HepG2 (cell line): ENCODE measurements at regions not wholly inside any gene's neighbourhood (a gene's known extent, or its start where the extent isn't known, plus 50 kb on each side); places are given as distances from the start of the nearest gene placed in this dataset.

Experiments used
- ATAC-seq: fragments of 200-7000 bp; cut with Tn5 transposase; 3 replicates; pipeline ENCODE4 v1.9.1; 2020; ENCODE audit warnings: mild to moderate bottlenecking, moderate library complexity
- BruUV-seq: library from RNA; stranded (reverse); fragments of 400-500 nt; replicated peaks from 2 replicates; lab custom pipeline; 2021; lab: Mats Ljungman, UMichigan
- CTCF ChIA-PET: fragments of 300-600 bp; formaldehyde crosslinking; extraction: SDS; loops from one replicate; lab custom pipeline; 2021; ENCODE audit warnings: low total read pairs, inconsistent platforms, low intra/inter-chr PET ratio; lab: Yijun Ruan, JAX
- POLR2A ChIA-PET: fragments of 350-600 bp; sonication (Branson Sonifier 250); formaldehyde crosslinking; loops from one replicate; lab custom pipeline; 2020; ENCODE audit warnings: antibody characterized with exemption, inconsistent platforms; lab: Yijun Ruan, JAX
- DNase-seq: peaks from one replicate; pipeline ENCODE4 v3.0.0-alpha.2; 2015; ENCODE audit warnings: low spot score
- FAIRE-seq: peaks from 3 replicates; lab custom pipeline; 2011; peaks lifted over from hg19 to GRCh38; lab: Jason Lieb, UNC
- H2AFZ ChIP-seq: one replicate; pipeline ENCODE4 v1.6.1; 2011; ENCODE audit warnings: low read length, inconsistent platforms
- H3K27ac ChIP-seq: fragments of 300-600 bp; 3 replicates; pipeline ENCODE4 v1.8.0; 2011; ENCODE audit warnings: mixed run types, mild to moderate bottlenecking, mixed read lengths, low read length, inconsistent platforms; ENCODE audit not compliant: insufficient read depth; ENCODE audit errors: extremely low read length
- H3K27me3 ChIP-seq, 2 experiments: fragments of 200-600 bp in 1 of 2; 2 replicates in 1 of 2; 3 replicates in 1 of 2; pipeline versions ENCODE4 v1.6.0 to v1.8.0; 2011; ENCODE audit warnings: low read length in 2 of 2, mild to moderate bottlenecking in 2 of 2, moderate library complexity in 2 of 2, inconsistent platforms in 1 of 2; ENCODE audit not compliant: insufficient read depth in 2 of 2, control insufficient read depth in 1 of 2
- H3K36me3 ChIP-seq, 2 experiments: fragments of 200-600 bp in 1 of 2; replicated peaks in 1 of 2; 2 replicates in 1 of 2; 3 replicates in 1 of 2; pipeline versions ENCODE4 v1.5.1 to v1.8.0; 2011; ENCODE audit warnings: low read length in 2 of 2, inconsistent platforms in 1 of 2; ENCODE audit not compliant: insufficient read depth in 2 of 2, control insufficient read depth in 1 of 2
- H3K4me1 ChIP-seq: 2 replicates; pipeline ENCODE4 v1.5.1; 2012; ENCODE audit warnings: low read length, inconsistent platforms; ENCODE audit not compliant: insufficient read depth
- H3K4me2 ChIP-seq: 2 replicates; pipeline ENCODE4 v1.6.0; 2011; ENCODE audit warnings: low read depth, low read length, inconsistent platforms
- H3K4me3 ChIP-seq, 3 experiments: fragments of 200-600 bp in 1 of 3; sonication (generic), shearing (Covaris generic) in 1 of 3; replicated peaks in 1 of 3; 2 replicates each; pipeline ENCODE4 v1.5.1; 2011 to 2016; ENCODE audit warnings: low read length in 3 of 3, inconsistent platforms in 2 of 3, low read depth in 2 of 3, mild to moderate bottlenecking in 2 of 3, control low read depth in 1 of 3, mixed read lengths in 1 of 3; ENCODE audit not compliant: insufficient read depth in 1 of 3
- H3K79me2 ChIP-seq: one replicate; pipeline ENCODE4 v1.6.1; 2011; ENCODE audit warnings: low read length, inconsistent platforms; ENCODE audit not compliant: insufficient read depth
- H3K9ac ChIP-seq: 2 replicates; pipeline ENCODE4 v1.6.0; 2011; ENCODE audit warnings: mild to moderate bottlenecking, low read depth, low read length, inconsistent platforms; ENCODE audit not compliant: insufficient read depth
- H3K9me3 ChIP-seq: 2 replicates; pipeline ENCODE4 v1.5.1; 2012; ENCODE audit warnings: mild to moderate bottlenecking, low read length
- H4K20me1 ChIP-seq: 2 replicates; pipeline ENCODE4 v1.6.0; 2011; ENCODE audit warnings: inconsistent platforms, mild to moderate bottlenecking, low read length, moderate library complexity; ENCODE audit not compliant: insufficient read depth
- ATF6 ChIP-seq: sonication (generic); formaldehyde crosslinking; conservative IDR thresholded peaks from 2 replicates; pipeline ENCODE4 v1.4.0; 2020; ENCODE audit warnings: missing genetic modification reagents
- BRD4 ChIP-seq: sonication (generic); formaldehyde crosslinking; IDR thresholded peaks from 2 replicates; pipeline ENCODE4 v1.4.0; 2020; ENCODE audit warnings: missing genetic modification reagents
- KAT7 ChIP-seq: IDR thresholded peaks from 2 replicates; pipeline ENCODE4 v1.6.1; 2018; ENCODE audit warnings: borderline replicate concordance, missing compliant biosample characterization
- MAZ ChIP-seq, 2 experiments: sonication (generic) in 1 of 2; formaldehyde crosslinking in 1 of 2; IDR thresholded peaks; 2 replicates each; pipeline versions ENCODE4 v1.5.0 to v1.6.1; 2012 to 2020; ENCODE audit warnings: low read depth in 2 of 2, mild to moderate bottlenecking in 2 of 2, borderline replicate concordance in 1 of 2, improper control_type of control experiment in 1 of 2, low read length in 1 of 2, missing genetic modification reagents in 1 of 2, moderate library complexity in 1 of 2
- SP2 ChIP-seq: sonication (generic); formaldehyde crosslinking; IDR thresholded peaks from 2 replicates; pipeline ENCODE4 v1.5.1; 2020; ENCODE audit warnings: mild to moderate bottlenecking, missing genetic modification reagents
- SP5 ChIP-seq: IDR thresholded peaks from 2 replicates; pipeline ENCODE4 v1.6.1; 2016; ENCODE audit warnings: low read depth, borderline replicate concordance
- SRY ChIP-seq: sonication (generic); formaldehyde crosslinking; IDR thresholded peaks from 2 replicates; pipeline ENCODE4 v1.8.0; 2022; ENCODE audit warnings: mild to moderate bottlenecking, missing genetic modification reagents
- TRIM24 ChIP-seq: sonication (generic); formaldehyde crosslinking; IDR thresholded peaks from 2 replicates; pipeline ENCODE4 v1.8.0; 2022; ENCODE audit warnings: mild to moderate bottlenecking, missing genetic modification reagents
- ZFP37 ChIP-seq: sonication (generic); formaldehyde crosslinking; IDR thresholded peaks from 2 replicates; pipeline ENCODE4 v1.4.0; 2020; ENCODE audit warnings: missing genetic modification reagents, borderline replicate concordance
- ZNF362 ChIP-seq: sonication (generic); formaldehyde crosslinking; IDR thresholded peaks from 2 replicates; pipeline ENCODE4 v1.4.0; 2020; ENCODE audit warnings: missing genetic modification reagents, mild to moderate bottlenecking, borderline replicate concordance
- ZNF446 ChIP-seq: sonication (generic); formaldehyde crosslinking; IDR thresholded peaks from 2 replicates; pipeline ENCODE4 v1.5.0; 2020; ENCODE audit warnings: mild to moderate bottlenecking, missing genetic modification reagents
- ZNF549 ChIP-seq: sonication (generic); formaldehyde crosslinking; IDR thresholded peaks from 2 replicates; pipeline ENCODE4 v1.5.0; 2020; ENCODE audit warnings: missing genetic modification reagents
- ZNF879 ChIP-seq: sonication (generic); formaldehyde crosslinking; IDR thresholded peaks from 2 replicates; pipeline ENCODE4 v1.8.1; 2023; ENCODE audit warnings: missing genetic modification reagents
- in situ Hi-C: cut with HindIII; loops from 2 replicates; pipeline ENCODE4 v1.10.0; 2017; ENCODE audit warnings: low pct_unique_long_range_greater_than_20kb; ENCODE audit not compliant: extremely low pct_ligation_motif_present
- intact Hi-C: fragments of 100-400 bp; cut with micrococcal nuclease; formaldehyde crosslinking; loops from one replicate; pipeline ENCODE4 v1.10.0; 2022; ENCODE audit not compliant: unreplicated experiment
- TF ChIP-seq, protein P1 (sequence below): sonication (generic); IDR thresholded peaks from 2 replicates; pipeline ENCODE4 v1.6.1; 2016; ENCODE audit warnings: low read depth, borderline replicate concordance
- TF ChIP-seq, protein P2 (sequence below): sonication (generic); formaldehyde crosslinking; IDR thresholded peaks from 2 replicates; pipeline ENCODE4 v1.4.0; 2020; ENCODE audit warnings: missing genetic modification reagents, mild to moderate bottlenecking, borderline replicate concordance

- no peak for TF ChIP-seq TRIM24 (CRISPR knock-in tag)
- no peak for TF ChIP-seq ZNF362 (CRISPR knock-in tag)
- TF ChIP-seq, protein P1, sequence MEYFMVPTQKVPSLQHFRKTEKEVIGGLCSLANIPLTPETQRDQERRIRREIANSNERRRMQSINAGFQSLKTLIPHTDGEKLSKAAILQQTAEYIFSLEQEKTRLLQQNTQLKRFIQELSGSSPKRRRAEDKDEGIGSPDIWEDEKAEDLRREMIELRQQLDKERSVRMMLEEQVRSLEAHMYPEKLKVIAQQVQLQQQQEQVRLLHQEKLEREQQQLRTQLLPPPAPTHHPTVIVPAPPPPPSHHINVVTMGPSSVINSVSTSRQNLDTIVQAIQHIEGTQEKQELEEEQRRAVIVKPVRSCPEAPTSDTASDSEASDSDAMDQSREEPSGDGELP = no peak
- TF ChIP-seq ZNF879 (CRISPR knock-in tag) = no peak
- TF ChIP-seq ATF6 (CRISPR knock-in tag) = no peak
- TF ChIP-seq KAT7 (CRISPR knock-in tag) = no peak
These were observed 407.0 kb upstream of the SEL1L start (continued) for GRCh38 chr14:81940651-81941050.

DNA sequence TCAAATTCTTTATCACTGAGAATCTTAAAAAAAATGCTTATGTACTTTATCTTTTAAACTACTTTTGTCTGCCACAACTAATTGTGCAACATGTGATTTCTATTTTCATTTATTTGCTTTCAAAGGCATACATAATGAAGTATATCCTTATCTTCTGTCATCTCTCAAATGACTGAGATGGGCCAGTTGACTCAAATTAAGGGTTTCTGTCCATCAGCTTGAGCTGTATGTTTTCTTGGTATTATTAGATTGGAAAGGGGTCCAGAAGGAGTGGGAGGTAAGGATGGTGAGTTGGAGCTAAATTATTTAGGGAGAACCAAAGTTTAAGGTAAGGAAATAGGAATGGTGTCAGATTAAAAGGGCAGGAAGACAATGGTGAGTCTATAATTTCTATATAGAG lies 408.4 kb upstream of the SEL1L start:
- in situ Hi-C loops (no loop called here), intact Hi-C loops (no loop called here)
- no TSS peak for BruUV-seq
- TF ChIP-seq, protein P2, sequence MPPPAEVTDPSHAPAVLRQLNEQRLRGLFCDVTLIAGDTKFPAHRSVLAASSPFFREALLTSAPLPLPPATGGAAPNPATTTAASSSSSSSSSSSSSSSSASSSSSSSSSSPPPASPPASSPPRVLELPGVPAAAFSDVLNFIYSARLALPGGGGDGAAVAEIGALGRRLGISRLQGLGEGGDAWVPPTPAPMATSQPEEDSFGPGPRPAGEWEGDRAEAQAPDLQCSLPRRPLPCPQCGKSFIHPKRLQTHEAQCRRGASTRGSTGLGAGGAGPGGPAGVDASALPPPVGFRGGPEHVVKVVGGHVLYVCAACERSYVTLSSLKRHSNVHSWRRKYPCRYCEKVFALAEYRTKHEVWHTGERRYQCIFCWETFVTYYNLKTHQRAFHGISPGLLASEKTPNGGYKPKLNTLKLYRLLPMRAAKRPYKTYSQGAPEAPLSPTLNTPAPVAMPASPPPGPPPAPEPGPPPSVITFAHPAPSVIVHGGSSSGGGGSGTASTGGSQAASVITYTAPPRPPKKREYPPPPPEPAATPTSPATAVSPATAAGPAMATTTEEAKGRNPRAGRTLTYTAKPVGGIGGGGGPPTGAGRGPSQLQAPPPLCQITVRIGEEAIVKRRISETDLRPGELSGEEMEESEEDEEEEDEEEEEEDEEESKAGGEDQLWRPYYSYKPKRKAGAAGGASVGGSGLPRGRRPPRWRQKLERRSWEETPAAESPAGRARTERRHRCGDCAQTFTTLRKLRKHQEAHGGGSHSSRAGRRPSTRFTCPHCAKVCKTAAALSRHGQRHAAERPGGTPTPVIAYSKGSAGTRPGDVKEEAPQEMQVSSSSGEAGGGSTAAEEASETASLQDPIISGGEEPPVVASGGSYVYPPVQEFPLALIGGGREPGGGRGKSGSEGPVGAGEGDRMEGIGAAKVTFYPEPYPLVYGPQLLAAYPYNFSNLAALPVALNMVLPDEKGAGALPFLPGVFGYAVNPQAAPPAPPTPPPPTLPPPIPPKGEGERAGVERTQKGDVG (CRISPR knock-in tag) = no peak
- TF ChIP-seq BRD4 (CRISPR knock-in tag) (no peak), ZNF549 (no peak), MAZ (IDR thresholded peaks at IDR 0.05; ENCODE audit: borderline replicate concordance, low read depth, low read length) (no peak), MAZ (CRISPR knock-in tag; IDR thresholded peaks at IDR 0.05; ENCODE audit: low read depth) (no peak), SP2 (CRISPR knock-in tag) (no peak), ZNF446 (CRISPR knock-in tag) (no peak), SP5 (CRISPR knock-in tag) (no peak), SRY (CRISPR knock-in tag) (no peak), ZFP37 (no peak)

More for the DNA sequence above, 408.4 kb upstream of the SEL1L start:
- ChIA-PET POLR2A (no interaction called here), CTCF (no interaction called here)
- Histone ChIP-seq H2AFZ (no peak overlapping the region), H3K9me3 (peaks cover 63% of the 10 kb centered on the region), H4K20me1 (no peaks in the 10 kb centered on the region), H3K27ac (no peak overlapping the region), H3K36me3 (no peaks in the 10 kb centered on the region), H3K4me3 (no peak overlapping the region), H3K9ac (no peak overlapping the region), H3K27me3 (no peaks in the 10 kb centered on the region; a peak in 1 of 5 replicates), H3K79me2 (no peaks in the 10 kb centered on the region), H3K4me2 (no peak overlapping the region), H3K4me1 (no peaks in the 10 kb centered on the region)
- no peak for DNase-seq
- ATAC-seq = no peak
- no peak for FAIRE-seq
